Retinal pigment epithelial cell (primary cell): ENCODE measurements at regions not wholly inside any gene's neighbourhood (a gene's known extent, or its start where the extent isn't known, plus 50 kb on each side); places are given as distances from the start of the nearest gene placed in this dataset.

Source experiments
- DNase-seq: peaks from one replicate; pipeline ENCODE4 v3.0.0-alpha.2; 2010; ENCODE audit warnings: low read depth
- H3K4me3 ChIP-seq: 2 replicates; pipeline ENCODE4 v1.5.1; 2011; ENCODE audit warnings: mild to moderate bottlenecking, low read length, control low read depth, moderate library complexity
- CTCF ChIP-seq: conservative IDR thresholded peaks from 2 replicates; pipeline ENCODE4 v1.5.1; 2011; ENCODE audit warnings: low read depth, low read length, control low read depth, inconsistent platforms

GRCh38 chr15:47182818-47183217 is 534.5 kb upstream of the SEMA6D start:
- DNase-seq = no peak
- no peak for TF ChIP-seq CTCF
- no peak overlapping the region for H3K4me3 ChIP-seq

- DNase-seq = no peak
- TF ChIP-seq CTCF = no peak
- peak overlapping the region; percentile 57 for H3K4me3 ChIP-seq
Observed at GRCh38 chr15:47184003-47184907, 533.0 kb upstream of the SEMA6D start.

DNA sequence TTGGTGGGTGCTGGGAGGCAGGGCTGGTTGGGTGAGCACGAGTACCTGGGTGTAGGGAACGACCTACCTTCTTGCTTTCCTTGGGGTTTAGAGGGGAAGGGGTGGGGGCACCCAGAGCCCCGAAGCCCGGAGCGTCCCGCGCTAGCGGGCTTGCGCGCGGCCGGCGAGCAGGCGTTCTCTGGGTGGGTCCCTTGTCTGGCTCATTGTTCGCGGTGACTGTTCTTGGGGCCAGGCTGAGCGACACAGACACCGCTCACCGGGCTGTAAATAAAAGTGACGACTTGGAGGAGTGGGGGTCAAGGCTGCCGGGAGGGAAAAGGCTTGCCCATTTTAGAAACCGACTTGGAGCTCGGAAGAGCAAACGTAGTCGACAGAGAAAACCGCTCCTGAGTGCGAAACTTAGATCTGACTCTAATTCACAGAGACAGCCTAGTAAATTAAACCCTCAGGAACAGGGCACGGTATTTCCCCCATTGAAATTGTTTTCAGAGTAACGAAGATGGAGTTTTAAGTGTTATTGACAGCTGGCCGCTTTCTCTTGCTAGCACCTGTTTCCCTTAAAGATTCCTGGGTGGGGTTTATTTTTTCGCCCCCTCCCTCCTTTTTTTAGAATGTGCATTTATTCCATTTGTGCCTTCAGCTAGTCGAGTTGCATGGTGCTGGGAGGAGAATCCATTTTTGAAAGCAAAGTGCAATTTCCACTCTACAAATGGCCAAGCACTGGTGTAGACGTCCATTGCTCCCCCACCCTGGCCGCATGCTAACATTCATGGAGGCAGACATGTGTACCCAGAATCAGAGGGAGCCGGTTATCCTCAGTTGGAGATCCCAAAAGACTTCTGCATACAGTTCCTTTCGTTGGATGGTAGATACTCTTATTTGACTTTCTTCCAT is 532.1 kb upstream of the SEMA6D start:
- H3K4me3 ChIP-seq = peak overlapping the region; percentile 57
- TF ChIP-seq CTCF = no peak
- no peak for DNase-seq

DNA sequence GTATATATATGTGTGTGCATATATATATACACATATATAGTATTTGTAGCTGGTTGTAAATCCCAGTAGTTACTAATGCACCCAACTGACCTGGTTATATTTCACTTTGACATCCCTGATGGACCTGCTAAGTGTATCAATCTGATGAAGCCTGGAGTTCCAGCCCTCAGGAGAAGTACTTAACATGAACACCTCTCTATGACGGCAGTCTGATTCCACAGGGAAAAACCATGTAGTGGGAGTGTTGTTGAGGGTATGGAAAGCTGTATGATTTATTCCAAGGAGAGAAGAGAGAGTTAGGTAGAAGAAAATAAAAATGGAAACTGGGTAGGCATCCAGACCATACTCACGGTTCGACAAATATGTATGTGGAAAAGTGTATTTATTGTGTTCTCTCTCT is 531.2 kb upstream of the SEMA6D start:
- no peak for TF ChIP-seq CTCF
- no peak for DNase-seq
- no peak overlapping the region for H3K4me3 ChIP-seq

DNA sequence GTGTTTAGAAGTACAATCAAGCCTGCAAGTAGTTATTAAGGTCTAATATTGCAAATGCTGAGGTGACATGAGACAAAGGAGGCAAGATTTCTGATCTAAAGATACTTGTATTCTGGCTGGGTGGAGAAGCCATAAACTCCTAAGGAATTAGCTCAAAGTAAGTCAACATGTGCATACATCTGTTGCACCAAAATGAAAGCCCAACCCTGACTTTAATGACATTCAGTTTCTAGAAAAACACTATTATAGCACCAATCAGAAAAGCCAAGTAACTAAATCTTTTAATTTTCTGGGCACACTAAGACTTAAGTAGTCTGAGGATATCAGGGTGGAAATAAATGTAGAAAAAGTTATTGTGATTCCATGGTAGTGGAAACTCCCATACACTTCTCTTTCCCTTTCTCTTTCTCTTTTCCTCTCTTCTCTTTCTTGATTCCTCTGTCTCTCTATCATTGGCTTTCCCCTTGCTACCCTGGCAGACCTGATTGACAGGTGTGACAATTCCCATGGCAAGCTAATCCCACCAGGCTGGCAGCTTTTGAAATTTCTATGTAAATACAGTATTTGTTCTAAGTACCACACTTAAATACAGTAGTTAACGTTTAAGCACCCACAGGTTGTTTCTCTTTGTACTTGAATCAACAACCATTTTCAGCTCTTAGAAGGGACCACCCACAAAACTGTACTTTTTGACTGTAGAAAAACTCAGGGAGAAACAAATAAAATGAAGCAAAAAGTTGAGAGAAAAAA is 528.4 kb upstream of the SEMA6D start:
- DNase-seq = no peak
- no peak for TF ChIP-seq CTCF
- H3K4me3 ChIP-seq = no peak overlapping the region

DNA sequence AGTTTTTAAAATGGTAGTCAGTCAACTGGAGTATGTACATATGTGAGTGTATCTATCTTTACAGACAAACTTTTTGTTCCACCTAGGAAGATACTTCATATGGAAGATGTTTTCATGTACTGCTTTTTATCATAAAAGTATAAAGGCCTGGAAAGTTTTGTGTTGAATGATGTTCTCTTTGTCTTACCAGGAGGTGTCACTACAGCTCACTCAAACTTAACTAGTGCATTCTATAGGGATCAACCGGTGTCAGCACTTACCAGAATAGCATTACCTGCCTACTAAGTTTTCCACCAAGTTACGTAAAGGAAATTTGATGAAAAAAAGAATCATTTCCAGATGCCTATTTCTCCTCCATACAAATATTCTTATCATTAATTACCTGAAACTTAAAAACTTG is 522.6 kb upstream of the SEMA6D start:
- H3K4me3 ChIP-seq = no peak overlapping the region
- no peak for DNase-seq
- TF ChIP-seq CTCF = peak; percentile 47
